HG03342 (cell line): ENCODE measurements at regions not wholly inside any gene's neighbourhood (a gene's known extent, or its start where the extent isn't known, plus 50 kb on each side); places are given as distances from the start of the nearest gene placed in this dataset.

Experiments
- ATAC-seq: cut with Tn5 transposase; IDR thresholded peaks from one replicate; pipeline ENCODE4 v1.9.1; 2021; ENCODE audit warnings: mild to moderate bottlenecking, moderate library complexity; ENCODE audit not compliant: unreplicated experiment

DNA sequence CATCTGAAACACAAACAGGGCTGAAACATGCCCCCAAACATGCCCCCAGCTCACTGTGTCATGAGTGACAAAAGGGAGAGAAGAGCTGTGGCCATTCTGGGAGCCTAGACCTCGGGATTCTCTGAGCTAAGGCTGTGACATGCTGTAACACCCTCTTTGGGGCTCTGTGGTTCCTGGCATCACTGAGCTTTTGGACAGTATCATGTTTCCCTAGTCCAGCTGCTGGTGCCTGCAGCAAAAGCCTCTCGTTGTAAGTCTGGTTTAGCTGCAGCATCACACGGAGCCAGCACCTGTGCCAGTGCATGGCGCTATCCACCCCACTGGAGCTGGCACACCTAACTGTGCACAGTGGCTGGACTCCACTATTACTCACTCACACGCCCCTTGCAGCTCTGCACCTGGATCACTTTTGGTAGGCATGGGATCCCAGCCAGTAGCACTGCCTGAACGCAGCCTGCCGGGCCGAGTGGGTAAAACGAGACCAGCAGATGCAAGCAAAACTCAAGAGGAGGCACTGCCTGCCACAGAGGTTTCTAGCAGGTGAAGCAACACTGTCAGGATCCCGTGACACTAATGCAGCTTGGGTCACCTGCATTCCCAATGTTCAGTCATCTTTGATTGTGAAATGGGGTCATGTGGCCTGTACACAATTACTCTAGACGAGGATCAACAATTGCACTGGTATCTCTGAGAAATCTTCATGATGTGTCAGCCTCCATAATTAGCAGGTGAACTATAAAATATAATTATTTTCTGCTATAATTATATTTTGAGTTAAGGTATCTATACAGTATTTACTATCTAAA is 547.2 kb downstream of the ZNF804A start:
- no peak for ATAC-seq

DNA sequence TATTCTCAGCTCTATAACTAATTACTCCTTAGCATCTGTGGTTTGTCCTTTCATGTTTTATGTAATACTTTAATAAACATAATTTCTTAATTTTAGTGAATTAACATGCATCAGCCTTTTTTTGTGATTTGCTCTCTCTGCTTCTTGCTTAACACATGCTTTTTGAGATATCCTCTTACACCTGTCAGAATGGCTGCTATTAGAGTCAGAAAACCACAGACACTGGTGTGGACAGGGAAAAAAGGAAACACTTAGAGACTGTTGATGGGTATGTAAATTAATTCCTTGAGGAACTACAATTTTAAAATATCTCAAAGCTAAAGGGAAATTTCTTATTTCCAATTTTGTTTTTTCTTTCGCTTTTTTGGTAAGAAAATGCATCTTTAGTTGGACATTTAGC is 549.0 kb downstream of the ZNF804A start:
- ATAC-seq: no peak

DNA sequence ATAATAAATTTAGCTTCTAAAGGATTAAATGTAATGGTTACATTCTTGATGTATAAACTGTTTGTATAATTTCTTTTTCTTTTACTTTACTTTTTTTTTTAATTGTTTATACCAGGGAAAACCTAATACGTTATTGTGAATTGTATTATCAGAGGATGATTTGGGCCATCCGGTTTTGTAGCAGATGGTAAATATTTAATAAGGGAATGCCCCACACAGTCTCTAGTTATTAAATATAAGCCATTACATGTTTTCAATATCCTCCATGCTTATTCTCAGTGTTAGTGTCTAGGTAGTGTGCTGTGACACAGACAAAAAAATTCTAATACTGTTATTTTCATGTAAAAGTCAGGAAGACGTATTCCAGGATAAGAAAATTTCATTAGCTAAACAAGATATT is 553.9 kb downstream of the ZNF804A start:
- ATAC-seq: no peak

DNA sequence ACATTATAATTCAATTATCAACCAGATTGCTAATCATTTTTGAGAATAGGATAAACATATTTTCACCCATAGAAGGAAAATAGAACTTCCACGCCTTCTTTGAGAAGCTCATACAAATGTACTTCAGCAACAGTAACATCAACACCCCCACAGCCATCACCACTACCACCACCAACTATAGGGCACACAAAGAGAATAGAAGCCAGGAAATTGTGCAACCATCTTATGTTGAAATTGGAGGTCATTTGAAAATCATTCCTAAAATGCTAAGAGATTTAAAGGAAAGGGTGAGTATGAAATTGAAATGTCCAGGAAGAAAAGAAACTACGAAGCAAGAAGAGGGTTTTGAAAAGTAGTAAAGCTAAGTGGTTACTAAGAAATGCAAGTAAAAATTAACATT is 563.4 kb downstream of the ZNF804A start:
- ATAC-seq: no peak

DNA sequence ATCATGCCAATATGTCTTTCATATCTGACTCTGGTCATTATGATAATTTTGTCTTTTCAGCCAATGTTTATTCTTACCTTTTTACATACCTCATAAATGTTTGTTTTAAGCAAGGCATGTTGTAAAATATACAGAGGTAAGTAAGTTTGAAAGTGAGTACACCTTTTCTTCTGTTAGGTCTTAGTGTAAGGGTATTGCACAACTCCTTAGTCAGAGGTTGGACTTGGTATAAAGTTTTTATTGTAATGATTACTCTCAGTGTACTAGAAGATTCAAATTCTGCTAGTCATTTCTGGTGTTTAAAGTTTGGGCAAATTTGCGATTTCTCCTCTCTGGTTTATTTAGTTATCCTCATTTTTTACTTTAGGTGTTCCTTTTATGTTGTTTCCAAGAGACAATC is 564.3 kb upstream of the FSIP2 start:
- no peak for ATAC-seq

DNA sequence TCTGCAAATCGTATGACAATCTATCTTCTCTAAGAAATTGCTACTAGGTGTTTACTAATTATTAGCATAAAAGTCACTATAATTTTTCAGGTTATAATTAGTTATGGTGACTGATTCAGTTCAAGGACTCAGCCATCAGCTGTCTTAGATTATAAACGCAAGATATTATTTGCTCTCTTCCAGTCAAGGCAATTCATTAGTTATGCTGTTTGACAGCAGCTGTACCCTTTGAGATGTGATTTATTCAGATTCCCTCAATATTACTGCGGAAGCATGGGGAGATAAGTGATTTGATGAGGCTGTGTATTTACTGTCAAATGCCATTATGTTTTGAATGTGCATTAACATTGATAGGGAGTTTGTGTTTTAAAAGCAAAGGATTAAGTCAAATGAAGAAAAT is 558.9 kb upstream of the FSIP2 start:
- ATAC-seq: no peak

DNA sequence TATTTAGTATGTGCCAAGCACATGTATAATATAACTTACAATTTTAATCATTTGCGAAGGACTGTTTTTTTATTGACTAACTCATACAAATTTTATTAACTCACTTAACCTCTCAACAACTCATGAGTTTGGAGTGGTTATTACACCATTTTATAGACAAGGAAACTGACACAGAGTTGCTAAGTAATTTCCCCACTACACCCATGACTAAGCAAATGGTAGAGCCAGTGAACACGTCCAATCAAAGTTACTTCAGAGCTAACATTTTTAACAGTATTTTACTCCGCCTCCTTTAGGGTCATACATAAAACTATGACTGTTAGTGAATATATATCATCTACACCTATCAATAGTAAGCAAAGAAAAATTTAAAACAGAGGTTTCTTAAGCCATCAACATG is 556.7 kb upstream of the FSIP2 start:
- ATAC-seq: no peak

DNA sequence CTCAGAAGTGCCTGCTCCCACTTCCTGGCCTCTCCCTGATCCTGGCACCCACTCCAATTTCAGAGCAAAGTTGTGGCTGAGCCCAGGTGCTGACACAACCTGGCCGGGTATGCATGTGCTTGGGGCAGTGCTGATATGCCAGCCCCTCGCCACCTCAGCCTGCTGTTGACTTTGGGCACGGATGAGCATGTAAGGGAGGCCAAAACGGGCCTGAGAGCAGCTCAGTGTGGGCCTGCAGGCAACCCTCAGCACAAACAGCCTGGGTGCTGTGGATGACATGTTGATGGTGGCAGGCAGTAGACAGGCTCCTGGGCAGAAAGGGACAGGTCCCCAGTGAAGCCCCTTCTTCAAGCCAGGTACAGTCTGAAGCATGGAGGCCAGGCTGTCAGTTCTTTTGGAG is 553.6 kb upstream of the FSIP2 start:
- no peak for ATAC-seq

DNA sequence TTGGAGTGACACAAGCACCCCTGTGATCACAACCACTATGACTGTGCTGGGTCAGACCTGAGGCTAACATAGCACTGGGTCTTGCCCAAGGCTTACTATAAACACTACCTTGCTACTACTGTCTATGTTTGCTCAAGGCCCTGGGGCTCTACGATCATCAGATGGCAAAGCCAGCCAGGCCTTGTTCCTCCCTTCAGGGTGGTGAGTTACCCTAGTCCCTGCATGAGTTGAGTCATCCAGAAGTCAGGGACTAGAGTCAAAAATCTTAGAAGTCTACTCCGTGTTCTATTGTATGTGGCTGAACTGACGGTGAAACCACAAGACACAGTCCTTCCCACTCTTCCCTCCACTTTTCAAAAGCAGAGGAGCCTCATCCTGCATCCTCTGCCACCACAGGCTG is 551.2 kb upstream of the FSIP2 start:
- ATAC-seq: no peak

DNA sequence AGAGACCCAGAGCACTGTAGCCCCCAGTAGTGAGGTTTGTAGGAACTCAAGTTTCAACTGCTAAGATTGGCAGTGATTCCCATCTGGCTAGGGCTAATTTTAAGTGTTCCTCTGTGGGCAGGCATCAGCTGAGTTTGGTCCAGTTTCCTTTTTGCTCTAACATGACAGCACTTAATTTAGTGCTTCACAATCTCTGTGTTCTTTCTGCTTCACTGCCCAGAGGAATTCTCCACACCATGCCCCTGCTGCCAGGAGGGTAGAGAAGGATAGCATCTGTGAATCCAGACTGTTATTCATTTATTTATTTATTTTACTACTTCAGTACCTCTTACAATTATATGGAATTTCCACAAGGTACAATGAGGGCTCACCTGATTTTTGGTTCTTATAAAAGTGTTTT is 549.9 kb upstream of the FSIP2 start:
- no peak for ATAC-seq

DNA sequence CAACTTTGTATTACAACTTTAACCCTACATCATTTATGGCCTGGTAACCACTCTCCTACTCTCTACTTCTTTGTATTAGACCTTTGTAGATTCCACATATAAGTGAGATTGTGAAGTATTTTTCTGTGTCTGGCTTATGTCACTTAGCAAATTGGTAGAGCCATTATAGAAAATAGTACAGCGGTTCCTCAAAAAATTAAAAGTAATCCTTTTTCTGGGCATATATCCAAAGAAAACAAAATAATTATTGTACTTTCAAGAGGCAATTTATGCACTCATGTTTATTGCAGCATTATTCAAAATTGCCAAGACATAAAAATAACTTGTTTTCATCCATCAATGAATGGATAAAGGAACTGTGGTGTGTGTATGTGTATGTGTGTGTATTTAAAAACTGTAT is 537.5 kb upstream of the FSIP2 start:
- no peak for ATAC-seq

DNA sequence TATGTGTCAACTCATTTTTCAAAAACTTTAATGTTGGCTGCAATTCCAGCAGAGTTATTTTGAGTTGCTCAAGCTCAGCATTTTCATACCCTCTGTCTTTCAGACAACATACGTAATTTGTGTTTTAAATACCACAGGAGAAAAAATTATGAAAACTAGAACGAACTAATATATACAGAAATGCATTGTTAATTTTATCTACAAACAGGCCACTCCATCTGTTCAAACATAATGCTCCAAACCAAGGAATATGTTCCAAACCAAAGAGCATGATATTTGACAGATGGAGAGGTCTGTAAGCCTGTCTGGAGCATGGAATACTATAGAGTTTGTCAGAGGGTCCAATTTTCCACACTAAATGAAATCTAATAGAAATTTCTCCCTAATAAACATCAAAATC is 536.2 kb upstream of the FSIP2 start:
- ATAC-seq: no peak

DNA sequence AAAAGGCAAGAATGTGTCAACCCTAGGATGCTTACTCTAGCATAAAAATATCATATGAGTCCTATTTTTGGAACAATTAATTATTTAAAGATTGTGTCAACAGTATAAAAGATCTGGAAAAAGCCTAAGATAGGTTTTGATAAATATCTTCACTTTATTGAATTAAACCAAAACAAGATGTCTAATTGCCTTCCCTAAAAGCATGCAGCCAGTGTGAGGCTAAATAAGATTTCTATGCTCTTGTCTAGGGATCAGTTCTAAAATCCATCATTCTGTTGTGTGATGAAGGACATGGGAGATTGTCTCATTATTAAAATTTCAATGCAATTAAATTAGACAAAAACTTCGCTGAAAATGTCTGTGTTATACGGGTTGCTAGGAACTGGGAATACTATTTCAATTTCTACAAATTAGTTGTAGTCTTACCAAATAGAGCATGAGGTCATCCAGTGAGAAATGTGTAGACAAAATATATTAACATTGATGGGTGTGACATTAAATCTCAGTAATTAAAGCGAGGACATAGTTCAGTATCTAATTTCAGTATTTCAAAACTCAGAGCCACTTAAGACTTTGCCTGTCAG is 535.6 kb upstream of the FSIP2 start:
- ATAC-seq: no peak

DNA sequence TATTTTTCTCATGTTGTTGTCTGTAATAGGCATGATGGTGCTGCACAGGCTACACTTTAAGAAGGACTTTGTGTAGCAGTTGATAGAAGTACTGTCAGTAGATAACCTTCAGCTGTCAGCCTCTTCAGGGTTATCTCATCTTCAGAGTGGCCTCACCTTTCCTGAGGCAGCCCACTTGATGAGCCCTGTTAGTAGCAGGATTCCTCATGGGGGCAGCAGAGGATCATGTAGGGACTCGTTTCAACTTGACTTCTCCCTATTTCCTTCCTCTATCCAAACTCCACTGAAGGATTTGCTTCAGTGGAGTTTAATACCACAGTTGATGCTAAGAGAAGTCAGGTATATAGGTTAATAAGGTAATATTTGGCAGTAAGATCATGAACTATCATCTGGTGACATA is 530.3 kb upstream of the FSIP2 start:
- ATAC-seq: no peak

DNA sequence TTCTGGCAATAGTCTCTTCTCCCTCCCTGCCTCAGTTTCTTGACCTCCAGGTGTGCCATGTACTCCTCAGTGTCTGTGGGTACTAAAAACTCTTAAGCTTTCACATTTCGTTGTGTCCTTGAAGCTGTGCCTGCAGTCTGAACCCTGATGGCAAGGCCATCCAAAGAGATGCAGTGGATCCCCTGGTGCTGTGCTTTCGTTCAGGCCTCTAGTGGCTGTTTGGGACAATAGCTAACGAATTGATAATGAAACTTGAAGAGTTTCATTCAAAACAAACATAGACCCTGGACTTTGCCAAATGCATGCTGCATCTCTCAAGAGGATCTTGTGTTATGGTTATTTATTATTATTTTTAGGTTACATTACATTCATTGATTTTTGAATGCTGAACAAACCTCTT is 523.1 kb upstream of the FSIP2 start:
- no peak for ATAC-seq

DNA sequence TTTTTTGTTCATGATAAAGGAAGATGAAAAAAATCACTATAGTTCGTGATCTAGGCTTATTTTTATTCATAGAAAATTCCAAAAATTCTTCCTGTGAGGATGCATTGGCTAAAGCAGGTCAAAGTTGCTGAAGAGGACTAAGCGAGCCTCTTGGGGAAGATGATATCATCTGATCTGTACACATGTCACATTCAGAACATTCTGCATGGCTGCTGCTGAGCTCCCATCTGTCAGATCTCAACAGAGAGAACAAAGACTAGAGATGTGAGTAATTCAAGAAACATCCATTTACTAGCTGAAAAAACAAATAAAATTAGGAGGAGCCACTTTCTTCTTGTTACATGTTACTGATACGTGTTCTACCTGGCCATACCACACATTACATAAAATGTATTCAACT is 518.6 kb upstream of the FSIP2 start:
- ATAC-seq: no peak

DNA sequence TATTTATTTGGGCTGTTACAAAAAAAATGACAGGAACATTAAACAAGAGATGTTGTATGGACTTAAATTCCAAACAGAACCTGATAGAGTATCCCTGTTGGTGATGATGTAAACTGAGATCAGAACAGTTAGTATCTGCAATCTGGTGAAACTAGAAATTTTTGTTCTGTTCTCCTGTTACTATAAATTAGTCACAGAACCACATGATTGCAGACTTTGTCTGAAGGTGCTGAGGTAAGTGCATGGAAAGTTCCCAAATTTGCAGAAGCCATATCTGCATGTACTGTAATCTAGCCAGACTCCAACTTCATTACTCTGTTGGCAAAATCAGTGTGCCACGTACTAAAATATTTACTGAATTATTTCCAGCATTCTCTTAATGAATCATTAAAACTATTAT is 516.3 kb upstream of the FSIP2 start:
- no peak for ATAC-seq

DNA sequence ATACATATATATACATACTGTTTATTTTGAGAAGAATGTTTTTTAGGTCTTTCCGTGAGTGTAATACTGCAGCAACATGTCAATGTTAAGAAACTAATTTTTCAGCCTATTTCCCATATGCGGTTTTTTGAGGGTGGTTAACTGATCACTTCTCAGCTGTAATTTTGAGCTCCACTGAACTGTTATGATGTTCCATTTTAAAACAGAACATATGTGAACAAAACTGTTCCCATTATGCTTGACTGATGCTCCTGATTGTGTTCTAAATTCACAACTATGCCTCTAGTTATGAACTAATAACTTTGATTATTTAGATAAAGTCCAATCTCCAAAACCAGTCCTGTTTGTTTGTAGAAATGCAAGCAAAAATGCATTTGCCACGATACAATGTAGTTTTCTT is 511.2 kb upstream of the FSIP2 start:
- no peak for ATAC-seq

DNA sequence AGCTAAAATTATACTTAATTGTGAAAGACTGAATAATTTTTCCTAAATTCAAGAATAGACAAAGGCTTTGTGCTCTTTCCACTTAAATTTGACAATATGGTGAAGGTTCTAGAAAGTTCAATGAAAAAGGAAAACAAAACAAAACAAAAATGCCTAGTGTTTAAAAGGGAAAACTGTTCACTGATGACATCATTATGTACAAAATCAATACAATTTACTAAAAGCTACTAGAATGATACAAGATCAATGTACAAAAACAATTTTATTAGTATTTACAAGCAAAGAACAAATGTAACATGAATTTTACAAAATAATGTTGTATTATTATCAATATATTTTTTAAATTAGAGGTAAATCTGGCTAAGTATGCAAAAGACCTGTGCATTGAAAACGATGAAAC is 499.1 kb upstream of the FSIP2 start:
- ATAC-seq: no peak

DNA sequence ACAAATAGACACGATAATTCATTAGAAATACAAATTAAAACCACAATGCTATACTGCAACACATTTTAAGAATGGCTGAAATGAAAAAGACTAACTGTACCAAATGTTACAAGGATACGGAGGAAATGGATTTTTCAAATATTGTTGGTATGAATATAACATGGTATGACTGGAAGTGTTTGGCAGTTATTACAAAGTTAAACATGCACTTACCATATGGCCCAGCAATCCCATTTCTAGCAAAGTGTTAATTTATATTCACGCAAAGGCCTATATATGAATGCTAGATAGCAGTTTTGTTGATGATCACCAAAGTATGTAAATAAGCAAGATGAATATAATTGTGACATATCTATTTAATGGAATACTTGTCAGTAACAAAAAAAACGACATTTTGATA is 497.8 kb upstream of the FSIP2 start:
- no peak for ATAC-seq

DNA sequence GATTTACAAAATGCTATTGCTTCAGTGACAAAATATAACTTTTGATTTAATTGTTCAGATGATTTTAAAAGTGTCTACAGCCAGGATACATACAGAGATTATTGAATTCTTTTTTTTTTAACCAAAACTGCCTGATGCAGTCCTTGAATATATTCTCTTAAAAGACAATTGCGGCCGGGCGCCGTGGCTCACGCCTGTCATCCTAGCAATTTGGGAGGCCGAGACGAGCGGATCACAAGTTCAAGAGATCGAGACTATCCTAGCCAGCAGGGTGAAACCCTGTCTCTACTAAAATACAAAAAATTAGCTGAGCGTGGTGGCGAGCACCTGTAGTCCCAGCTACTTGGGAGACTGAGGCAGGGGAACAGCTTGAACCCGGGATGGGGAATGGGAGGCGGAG is 497.0 kb upstream of the FSIP2 start:
- ATAC-seq: no peak

DNA sequence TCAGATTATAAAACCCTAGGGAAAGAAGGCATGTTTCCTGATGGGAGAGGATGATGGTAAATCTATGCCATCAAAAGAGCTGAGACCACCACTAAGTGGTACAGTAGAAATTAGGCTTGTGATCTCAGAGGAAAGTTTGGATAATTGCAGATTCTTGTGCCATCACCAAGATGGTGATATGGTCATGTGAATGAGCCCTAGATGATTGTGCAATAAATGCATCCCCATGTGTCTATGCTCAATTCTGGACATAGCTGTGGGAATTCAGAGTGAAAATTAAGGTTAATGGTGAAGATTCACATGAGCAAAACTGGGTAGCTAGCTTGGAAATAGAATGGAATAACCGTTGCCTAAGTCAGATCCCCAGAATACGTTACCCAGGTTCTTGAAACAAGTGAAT is 496.1 kb upstream of the FSIP2 start:
- no peak for ATAC-seq

DNA sequence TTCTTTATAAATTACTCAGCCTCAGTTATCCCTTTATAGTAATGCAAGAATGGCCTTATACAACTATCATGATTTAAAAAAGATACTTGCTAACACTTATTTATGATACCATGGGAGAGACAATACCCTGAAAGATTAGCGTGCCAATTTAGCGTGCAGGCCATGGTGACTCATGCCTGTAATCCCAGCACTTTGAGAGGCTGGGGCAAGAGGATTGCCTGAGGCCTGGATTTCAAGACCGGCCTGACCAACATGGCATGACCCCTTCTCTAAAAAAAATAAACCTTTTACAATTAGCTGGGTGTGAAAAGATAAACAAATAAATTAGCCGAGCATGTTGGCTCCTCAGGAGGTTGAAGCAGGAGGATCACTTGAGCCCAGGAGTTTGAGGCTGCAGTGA is 493.4 kb upstream of the FSIP2 start:
- ATAC-seq: no peak
